ENCODE measurements at regions not wholly inside any gene's neighbourhood (a gene's known extent, or its start where the extent isn't known, plus 50 kb on each side); places are given as distances from the start of the nearest gene placed in this dataset.

- no peak overlapping the region for H3K27ac ChIP-seq (ENCODE audit: low read length)
- no CpG with 5 or more reads among the region's 1 CpG for WGBS (ENCODE audit: insufficient coverage)
- H3K4me3 ChIP-seq (ENCODE audit: control insufficient read depth in 1 of 2, extremely low read depth in 1 of 2, low read length in 1 of 2): no peak overlapping the region
- peaks cover 6 to 30% of the 10 kb centered on the region in 2 donors for H3K27me3 Mint-ChIP-seq
- ATAC-seq (replicated peaks in 1 of 4): no peak
- H3K9me3 Mint-ChIP-seq: peaks cover 0 to 11% (median 10%) of the 10 kb centered on the region in 3 donors
- DNase-seq: no peak
- H3K4me1 ChIP-seq (ENCODE audit: control insufficient read depth in 1 of 2, extremely low read depth in 1 of 2, insufficient read depth in 2 of 2, low read length in 2 of 2): peaks cover 0 to 4% of the 10 kb centered on the region in 2 experiments
- no peaks in the 10 kb centered on the region for H3K9me3 ChIP-seq
- ChIA-PET CTCF (no interaction called here), POLR2A (no interaction called here)
- H3K36me3 ChIP-seq (ENCODE audit: control insufficient read depth in 2 of 2, extremely low read depth in 1 of 2, insufficient read depth in 1 of 2, low read length in 1 of 2): no peaks in the 10 kb centered on the region
- H3K27ac Mint-ChIP-seq: no peak overlapping the region
- peaks cover 1 to 14% (median 4%) of the 10 kb centered on the region in 3 donors for H3K4me1 Mint-ChIP-seq
- H3K4me3 Mint-ChIP-seq: no peak overlapping the region
- no peaks in the 10 kb centered on the region for H3K36me3 Mint-ChIP-seq
- H3K27me3 ChIP-seq (replicated peaks in 1 of 2; ENCODE audit: control insufficient read depth in 2 of 2, extremely low read depth in 1 of 2, insufficient read depth in 2 of 2, low read length in 1 of 2): peaks cover 0 to 29% of the 10 kb centered on the region in 2 experiments
Measured at GRCh38 chr7:69433081-69433480, 165.2 kb upstream of the AUTS2 start.

GRCh38 chr7:69434398-69434815 is 163.9 kb upstream of the AUTS2 start:
- H3K4me3 Mint-ChIP-seq: no peak overlapping the region
- 4% methylated on average over 4 of the region's 5 CpGs for WGBS (ENCODE audit: insufficient coverage)
- no peaks in the 10 kb centered on the region for H3K36me3 Mint-ChIP-seq
- H3K4me1 Mint-ChIP-seq: peaks cover 1 to 14% (median 4%) of the 10 kb centered on the region in 3 donors
- Histone ChIP-seq H3K27ac (ENCODE audit: low read length) (no peak overlapping the region), H3K27me3 (replicated peaks in 1 of 2; ENCODE audit: control insufficient read depth in 2 of 2, extremely low read depth in 1 of 2, insufficient read depth in 2 of 2, low read length in 1 of 2) (peaks cover 0 to 25% of the 10 kb centered on the region in 2 experiments), H3K36me3 (ENCODE audit: control insufficient read depth in 2 of 2, extremely low read depth in 1 of 2, insufficient read depth in 1 of 2, low read length in 1 of 2) (no peaks in the 10 kb centered on the region), H3K4me1 (ENCODE audit: control insufficient read depth in 1 of 2, extremely low read depth in 1 of 2, insufficient read depth in 2 of 2, low read length in 2 of 2) (peaks cover 0 to 4% of the 10 kb centered on the region in 2 experiments), H3K4me3 (ENCODE audit: control insufficient read depth in 1 of 2, extremely low read depth in 1 of 2, low read length in 1 of 2) (no peak overlapping the region), H3K9me3 (no peaks in the 10 kb centered on the region)
- H3K27ac Mint-ChIP-seq: no peak overlapping the region
- POLR2A ChIA-PET: no interaction called here
- DNase-seq: no peak
- peaks cover 6 to 22% of the 10 kb centered on the region in 2 donors for H3K27me3 Mint-ChIP-seq
- CTCF ChIA-PET: no interaction called here
- peaks cover 3 to 11% (median 4%) of the 10 kb centered on the region in 3 donors for H3K9me3 Mint-ChIP-seq
- no peak for ATAC-seq (replicated peaks in 1 of 4)

GRCh38 chr7:69435711-69436110 is 162.6 kb upstream of the AUTS2 start:
- DNase-seq: no peak

GRCh38 chr7:69436946-69437345 is 161.3 kb upstream of the AUTS2 start:
- 17% methylated on average over 1 of the region's 1 CpG for WGBS (ENCODE audit: insufficient coverage)
- H3K27ac Mint-ChIP-seq: no peak overlapping the region
- Histone ChIP-seq H3K4me3 (ENCODE audit: control insufficient read depth in 1 of 2, extremely low read depth in 1 of 2, low read length in 1 of 2) (no peak overlapping the region), H3K36me3 (ENCODE audit: control insufficient read depth in 2 of 2, extremely low read depth in 1 of 2, insufficient read depth in 1 of 2, low read length in 1 of 2) (no peaks in the 10 kb centered on the region), H3K27me3 (replicated peaks in 1 of 2; ENCODE audit: control insufficient read depth in 2 of 2, extremely low read depth in 1 of 2, insufficient read depth in 2 of 2, low read length in 1 of 2) (peaks cover 0 to 8% of the 10 kb centered on the region in 2 experiments), H3K4me1 (ENCODE audit: control insufficient read depth in 1 of 2, extremely low read depth in 1 of 2, insufficient read depth in 2 of 2, low read length in 2 of 2) (no peaks in the 10 kb centered on the region), H3K27ac (ENCODE audit: low read length) (no peak overlapping the region), H3K9me3 (peaks cover 3% of the 10 kb centered on the region)
- peaks cover 0 to 3% (median 0%) of the 10 kb centered on the region in 3 donors for H3K4me1 Mint-ChIP-seq
- no peaks in the 10 kb centered on the region for H3K36me3 Mint-ChIP-seq
- DNase-seq (no peak), ATAC-seq (replicated peaks in 1 of 4) (no peak)
- ChIA-PET CTCF (no interaction called here), POLR2A (no interaction called here)
- H3K9me3 Mint-ChIP-seq: peaks cover 14 to 25% (median 18%) of the 10 kb centered on the region in 3 donors
- H3K4me3 Mint-ChIP-seq: no peak overlapping the region
- peaks cover 0 to 5% of the 10 kb centered on the region in 2 donors for H3K27me3 Mint-ChIP-seq

More at GRCh38 chr7:69435711-69436110, 162.6 kb upstream of the AUTS2 start:
- H3K4me3 ChIP-seq (ENCODE audit: control insufficient read depth in 1 of 2, extremely low read depth in 1 of 2, low read length in 1 of 2): no peak overlapping the region
- no peak for ATAC-seq (replicated peaks in 1 of 4)
- no peak overlapping the region for H3K27ac ChIP-seq (ENCODE audit: low read length)
- no peaks in the 10 kb centered on the region for H3K4me1 ChIP-seq (ENCODE audit: control insufficient read depth in 1 of 2, extremely low read depth in 1 of 2, insufficient read depth in 2 of 2, low read length in 2 of 2)
- peaks cover under 1 to 6% (median 3%) of the 10 kb centered on the region in 3 donors for H3K4me1 Mint-ChIP-seq
- no peaks in the 10 kb centered on the region for H3K36me3 Mint-ChIP-seq
- H3K27ac Mint-ChIP-seq: no peak overlapping the region
- POLR2A ChIA-PET: no interaction called here
- H3K27me3 Mint-ChIP-seq: peaks cover 0 to 14% of the 10 kb centered on the region in 2 donors
- CTCF ChIA-PET: no interaction called here
- peaks cover 0 to 16% of the 10 kb centered on the region in 2 experiments for H3K27me3 ChIP-seq (replicated peaks in 1 of 2; ENCODE audit: control insufficient read depth in 2 of 2, extremely low read depth in 1 of 2, insufficient read depth in 2 of 2, low read length in 1 of 2)
- H3K9me3 ChIP-seq: peaks cover 3% of the 10 kb centered on the region
- H3K9me3 Mint-ChIP-seq: peaks cover 10 to 21% (median 15%) of the 10 kb centered on the region in 3 donors
- H3K4me3 Mint-ChIP-seq: no peak overlapping the region
- H3K36me3 ChIP-seq (ENCODE audit: control insufficient read depth in 2 of 2, extremely low read depth in 1 of 2, insufficient read depth in 1 of 2, low read length in 1 of 2): no peaks in the 10 kb centered on the region
- WGBS (ENCODE audit: insufficient coverage): no CpG with 5 or more reads among the region's 5 CpGs

- Mint-ChIP-seq H3K9me3 (peaks cover 14 to 25% (median 18%) of the 10 kb centered on the region in 3 donors), H3K27me3 (peaks cover 0 to 3% of the 10 kb centered on the region in 2 donors), H3K36me3 (no peaks in the 10 kb centered on the region), H3K27ac (no peak overlapping the region), H3K4me1 (peaks cover 0 to 3% (median 0%) of the 10 kb centered on the region in 3 donors), H3K4me3 (no peak overlapping the region)
- Histone ChIP-seq H3K36me3 (ENCODE audit: control insufficient read depth in 2 of 2, extremely low read depth in 1 of 2, insufficient read depth in 1 of 2, low read length in 1 of 2) (no peaks in the 10 kb centered on the region), H3K4me1 (ENCODE audit: control insufficient read depth in 1 of 2, extremely low read depth in 1 of 2, insufficient read depth in 2 of 2, low read length in 2 of 2) (no peaks in the 10 kb centered on the region), H3K4me3 (ENCODE audit: control insufficient read depth in 1 of 2, extremely low read depth in 1 of 2, low read length in 1 of 2) (no peak overlapping the region), H3K27me3 (replicated peaks in 1 of 2; ENCODE audit: control insufficient read depth in 2 of 2, extremely low read depth in 1 of 2, insufficient read depth in 2 of 2, low read length in 1 of 2) (peaks cover 0 to 8% of the 10 kb centered on the region in 2 experiments), H3K27ac (ENCODE audit: low read length) (no peak overlapping the region), H3K9me3 (peaks cover 3% of the 10 kb centered on the region)
- DNase-seq: no peak
- ChIA-PET CTCF (no interaction called here), POLR2A (no interaction called here)
- 85% methylated on average over 11 of the region's 16 CpGs for WGBS (ENCODE audit: insufficient coverage)
- ATAC-seq (replicated peaks in 1 of 4): no peak
Measured at GRCh38 chr7:69438584-69439412, 159.5 kb upstream of the AUTS2 start.

- Mint-ChIP-seq H3K4me1 (no peaks in the 10 kb centered on the region), H3K27ac (no peak overlapping the region), H3K36me3 (no peaks in the 10 kb centered on the region), H3K27me3 (peaks cover 0 to 1% of the 10 kb centered on the region in 2 donors), H3K4me3 (no peak overlapping the region), H3K9me3 (peaks cover 14 to 21% (median 18%) of the 10 kb centered on the region in 3 donors)
- POLR2A ChIA-PET: no interaction called here
- Histone ChIP-seq H3K36me3 (ENCODE audit: control insufficient read depth in 2 of 2, extremely low read depth in 1 of 2, insufficient read depth in 1 of 2, low read length in 1 of 2) (no peaks in the 10 kb centered on the region), H3K9me3 (peaks cover 3% of the 10 kb centered on the region), H3K4me1 (ENCODE audit: control insufficient read depth in 1 of 2, extremely low read depth in 1 of 2, insufficient read depth in 2 of 2, low read length in 2 of 2) (no peaks in the 10 kb centered on the region), H3K27me3 (replicated peaks in 1 of 2; ENCODE audit: control insufficient read depth in 2 of 2, extremely low read depth in 1 of 2, insufficient read depth in 2 of 2, low read length in 1 of 2) (peaks cover 0 to 8% of the 10 kb centered on the region in 2 experiments), H3K4me3 (ENCODE audit: control insufficient read depth in 1 of 2, extremely low read depth in 1 of 2, low read length in 1 of 2) (no peak overlapping the region), H3K27ac (ENCODE audit: low read length) (no peak overlapping the region)
- no CpG with 5 or more reads among the region's 1 CpG for WGBS (ENCODE audit: insufficient coverage)
- ATAC-seq (replicated peaks in 1 of 4) (no peak), DNase-seq (no peak)
- CTCF ChIA-PET: interaction anchor here in 1 of 2 donors (0.6 kb wide), 1 partner anchor 1449 kb away, joined by 3 read pairs; no protein-coding TSS in a partner anchor
Measured at GRCh38 chr7:69439636-69440325, 158.5 kb upstream of the AUTS2 start.
